Keratinocyte (primary cell): ENCODE measurements at regions not wholly inside any gene's neighbourhood (a gene's known extent, or its start where the extent isn't known, plus 50 kb on each side); places are given as distances from the start of the nearest gene placed in this dataset.

ENCODE experiments used
- DNase-seq: peaks from one replicate; pipeline ENCODE4 v3.0.0-alpha.2; 2011; ENCODE audit warnings: low read depth, missing footprints, low spot score
- FAIRE-seq: peaks from 2 replicates; lab custom pipeline; 2011; peaks lifted over from hg19 to GRCh38; lab: Jason Lieb, UNC
- H2AFZ ChIP-seq: 2 replicates; pipeline ENCODE4 v1.6.0; 2012; ENCODE audit warnings: low read length, control low read depth, inconsistent platforms; ENCODE audit not compliant: control insufficient read depth
- H3K27ac ChIP-seq: 2 replicates; pipeline ENCODE4 v1.5.1; 2011; ENCODE audit warnings: low read length; ENCODE audit not compliant: control insufficient read depth, insufficient read depth
- H3K27me3 ChIP-seq: 3 replicates; pipeline ENCODE4 v1.6.0; 2011; ENCODE audit warnings: low read length; ENCODE audit not compliant: control insufficient read depth, insufficient read depth; ENCODE audit errors: extremely low read depth
- H3K36me3 ChIP-seq, 2 experiments: 2 replicates in 1 of 2; 3 replicates in 1 of 2; pipeline ENCODE4 v1.5.1; 2011; ENCODE audit warnings: low read length in 2 of 2, mild to moderate bottlenecking in 1 of 2; ENCODE audit not compliant: control insufficient read depth in 2 of 2, insufficient read depth in 2 of 2; ENCODE audit errors: extremely low read depth in 1 of 2
- H3K4me1 ChIP-seq: 3 replicates; pipeline ENCODE4 v1.5.1; 2011; ENCODE audit warnings: low read length; ENCODE audit not compliant: control insufficient read depth, insufficient read depth; ENCODE audit errors: extremely low read depth
- H3K4me2 ChIP-seq: 3 replicates; pipeline ENCODE4 v1.6.0; 2011; ENCODE audit warnings: low read depth, low read length; ENCODE audit not compliant: control insufficient read depth, insufficient read depth; ENCODE audit errors: extremely low read depth
- H3K4me3 ChIP-seq, 3 experiments: fragments of 200-600 bp in 1 of 3; sonication (generic) in 1 of 3; 2 replicates in 2 of 3; 3 replicates in 1 of 3; pipeline ENCODE4 v1.5.1; 2011 to 2016; ENCODE audit warnings: low read length in 3 of 3, mild to moderate bottlenecking in 3 of 3, control low read depth in 2 of 3, inconsistent platforms in 1 of 3, low read depth in 1 of 3, mixed read lengths in 1 of 3, mixed run types in 1 of 3, moderate library complexity in 1 of 3; ENCODE audit not compliant: control insufficient read depth in 2 of 3, insufficient read depth in 2 of 3; ENCODE audit errors: extremely low read depth in 1 of 3
- H3K79me2 ChIP-seq: 2 replicates; pipeline ENCODE4 v1.6.0; 2012; ENCODE audit warnings: low read length; ENCODE audit not compliant: control insufficient read depth, insufficient read depth
- H3K9ac ChIP-seq: 3 replicates; pipeline ENCODE4 v1.6.0; 2011; ENCODE audit warnings: low read length; ENCODE audit not compliant: control insufficient read depth, insufficient read depth; ENCODE audit errors: extremely low read depth
- H3K9me1 ChIP-seq: 3 replicates; pipeline ENCODE4 v1.6.0; 2011; ENCODE audit warnings: low read length; ENCODE audit not compliant: control insufficient read depth, insufficient read depth; ENCODE audit errors: extremely low read depth
- H3K9me3 ChIP-seq: 2 replicates; pipeline ENCODE4 v1.5.1; 2012; ENCODE audit warnings: low read depth, low read length; ENCODE audit not compliant: control insufficient read depth
- H4K20me1 ChIP-seq: 3 replicates; pipeline ENCODE4 v1.6.0; 2011; ENCODE audit warnings: low read length; ENCODE audit not compliant: control insufficient read depth, insufficient read depth; ENCODE audit errors: extremely low read depth
- CTCF ChIP-seq, 3 experiments: IDR thresholded peaks in 1 of 3; conservative IDR thresholded peaks in 1 of 3; optimal IDR thresholded peaks in 1 of 3; 2 replicates in 2 of 3; 3 replicates in 1 of 3; pipeline versions ENCODE3 to v1.5.1; 2011; ENCODE audit warnings: low read length in 3 of 3, mild to moderate bottlenecking in 3 of 3, moderate library complexity in 2 of 3, control low read depth in 1 of 3, inconsistent platforms in 1 of 3; ENCODE audit not compliant: insufficient read depth in 2 of 3; ENCODE audit errors: extremely low read depth in 1 of 3
- EZH2 ChIP-seq: IDR thresholded peaks from one replicate; pipeline ENCODE4 v1.6.1; 2012; ENCODE audit warnings: inconsistent platforms, mild to moderate bottlenecking, low read length, moderate library complexity
- dilution Hi-C: fragments of 300-500 bp; cut with MboI; formaldehyde crosslinking; loops from one replicate; pipeline ENCODE4 v1.7.0; 2020; ENCODE audit warnings: low sequenced_read_pairs; ENCODE audit not compliant: extremely low pct_ligation_motif_present

- FAIRE-seq (no peak), DNase-seq (no peak)
- H3K27ac ChIP-seq: no peak overlapping the region
- dilution Hi-C loops: no loop called here
- H3K9me1 ChIP-seq: no peaks in the 10 kb centered on the region
- H4K20me1 ChIP-seq: no peaks in the 10 kb centered on the region
- H3K36me3 ChIP-seq: no peaks in the 10 kb centered on the region
- H3K9me3 ChIP-seq: no peaks in the 10 kb centered on the region
- no peak overlapping the region for H3K9ac ChIP-seq
- H2AFZ ChIP-seq: no peak overlapping the region
- H3K4me3 ChIP-seq: no peak overlapping the region
- TF ChIP-seq EZH2 (no peak), CTCF (optimal IDR thresholded peaks at IDR 0.05 in 1 of 3, IDR thresholded peaks at IDR 0.05 in 1 of 3, conservative IDR thresholded peaks at IDR 0.05 in 1 of 3; ENCODE audit: extremely low read depth in 1 of 3, insufficient read depth in 2 of 3, low read length in 3 of 3) (no peak)
- no peak overlapping the region for H3K4me2 ChIP-seq
- no peaks in the 10 kb centered on the region for H3K27me3 ChIP-seq
- no peaks in the 10 kb centered on the region for H3K79me2 ChIP-seq
- no peaks in the 10 kb centered on the region for H3K4me1 ChIP-seq
Measured at GRCh38 chr3:67202053-67202452, 203.9 kb downstream of the KBTBD8 start.

- TF ChIP-seq CTCF (optimal IDR thresholded peaks at IDR 0.05 in 1 of 3, IDR thresholded peaks at IDR 0.05 in 1 of 3, conservative IDR thresholded peaks at IDR 0.05 in 1 of 3; ENCODE audit: extremely low read depth in 1 of 3, insufficient read depth in 2 of 3, low read length in 3 of 3) (no peak), EZH2 (no peak)
- Histone ChIP-seq H3K79me2 (no peaks in the 10 kb centered on the region), H3K4me1 (no peaks in the 10 kb centered on the region), H3K4me2 (no peak overlapping the region), H3K36me3 (no peaks in the 10 kb centered on the region), H2AFZ (no peak overlapping the region), H3K9ac (no peak overlapping the region), H3K27ac (no peak overlapping the region), H3K4me3 (no peak overlapping the region), H4K20me1 (no peaks in the 10 kb centered on the region), H3K9me3 (no peaks in the 10 kb centered on the region), H3K27me3 (no peaks in the 10 kb centered on the region), H3K9me1 (no peaks in the 10 kb centered on the region)
- no peak for DNase-seq
- dilution Hi-C loops: no loop called here
- FAIRE-seq: no peak
Measured at GRCh38 chr3:67204951-67205350, 206.8 kb downstream of the KBTBD8 start.
